ENCODE measurements at regions not wholly inside any gene's neighbourhood (a gene's known extent, or its start where the extent isn't known, plus 50 kb on each side); places are given as distances from the start of the nearest gene placed in this dataset.
"Not testable (repeated sequence)": the region's sequence is repeated elsewhere in the genome, so short reads cannot be mapped to it uniquely, and the experiment has no call there.

GRCh38 chr2:82494739-82495138 lies 1964.3 kb downstream of the SUCLG1 start:
- no peak for DNase-seq (ENCODE audit: low spot score)

DNA sequence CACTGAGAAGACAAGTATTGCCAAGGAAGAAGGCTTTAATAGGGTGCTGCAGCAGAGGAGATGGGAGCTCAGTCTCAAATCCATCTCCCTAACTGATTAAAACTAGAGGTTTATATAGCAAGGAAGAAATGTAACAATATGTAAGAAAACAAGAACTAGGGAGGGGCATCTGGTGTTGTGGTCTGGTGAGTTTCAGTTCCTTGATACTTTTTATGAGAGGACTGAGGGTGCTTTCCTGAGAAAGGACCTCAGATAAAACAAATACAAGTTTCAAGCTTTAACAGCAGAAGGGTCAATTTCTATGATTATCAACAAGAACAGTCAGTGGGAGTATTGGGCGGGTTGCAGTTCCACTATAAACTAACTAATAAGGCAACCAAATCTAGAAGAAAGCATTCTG lies 1967.5 kb downstream of the SUCLG1 start:
- DNase-seq (ENCODE audit: low spot score), result no peak

DNA sequence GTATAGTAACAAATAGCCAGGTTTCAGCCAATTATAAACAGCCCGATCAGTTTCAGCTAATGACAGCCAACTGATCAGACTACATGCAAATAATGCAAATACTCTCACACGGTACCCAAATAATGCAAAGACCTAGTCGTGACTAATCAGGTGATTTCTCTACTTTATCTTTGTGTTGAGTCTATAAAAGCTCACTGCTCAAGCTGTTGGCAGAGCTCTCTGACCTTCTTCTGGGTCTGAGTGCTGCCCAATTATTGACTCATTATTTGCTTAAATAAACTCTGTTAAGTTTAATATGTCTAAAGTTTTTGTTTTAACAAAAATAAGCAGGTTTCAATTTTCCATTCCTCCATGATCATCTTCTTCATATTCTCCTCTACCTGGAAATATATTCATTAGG lies 1971.7 kb downstream of the SUCLG1 start:
- DNase-seq (ENCODE audit: low spot score), result no peak

- no peak for DNase-seq (ENCODE audit: low spot score)
Measured at GRCh38 chr2:82485701-82486100, 1973.4 kb downstream of the SUCLG1 start.

DNA sequence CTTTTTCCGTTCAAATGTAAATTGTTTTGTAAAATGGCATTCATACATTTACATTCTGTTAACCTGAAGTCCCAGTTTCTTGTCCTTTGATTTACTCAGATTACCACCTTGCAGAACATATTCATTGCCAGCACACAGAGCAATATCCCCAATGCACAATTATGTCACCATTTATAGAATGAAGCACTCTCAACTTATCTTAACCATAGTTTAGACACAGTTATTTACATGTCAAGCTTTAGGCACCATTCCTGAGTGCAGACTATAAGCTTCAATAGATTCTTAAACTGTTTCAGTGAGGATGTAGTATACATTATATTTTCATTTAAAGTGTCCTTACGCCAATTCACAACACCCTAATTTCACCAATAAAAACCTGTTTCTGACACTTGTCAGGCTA lies 1977.9 kb downstream of the SUCLG1 start:
- no peak for DNase-seq (ENCODE audit: low spot score)

- DNase-seq (ENCODE audit: low spot score), result no peak
Measured at GRCh38 chr2:82478641-82479040, 1980.4 kb downstream of the SUCLG1 start.

DNA sequence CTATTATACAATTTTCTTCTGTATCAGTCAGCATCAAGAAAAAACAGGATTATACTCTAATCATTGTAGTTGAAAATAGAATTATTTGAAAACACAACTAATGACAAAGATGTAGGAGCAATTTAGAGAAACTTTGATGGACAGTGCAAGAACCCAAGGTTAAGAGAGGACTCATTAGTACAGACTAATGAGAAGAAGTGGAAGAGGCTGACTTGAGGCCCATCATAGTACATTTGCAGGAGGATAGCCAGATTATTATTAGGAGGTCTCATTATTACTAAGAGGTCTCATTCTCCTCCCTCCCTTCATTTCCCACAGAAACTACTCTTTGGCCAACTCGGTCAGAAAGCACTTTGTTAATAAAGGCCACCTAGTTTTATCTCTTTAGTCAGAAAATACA lies 1983.0 kb downstream of the SUCLG1 start:
- DNase-seq (ENCODE audit: low spot score), result no peak

DNA sequence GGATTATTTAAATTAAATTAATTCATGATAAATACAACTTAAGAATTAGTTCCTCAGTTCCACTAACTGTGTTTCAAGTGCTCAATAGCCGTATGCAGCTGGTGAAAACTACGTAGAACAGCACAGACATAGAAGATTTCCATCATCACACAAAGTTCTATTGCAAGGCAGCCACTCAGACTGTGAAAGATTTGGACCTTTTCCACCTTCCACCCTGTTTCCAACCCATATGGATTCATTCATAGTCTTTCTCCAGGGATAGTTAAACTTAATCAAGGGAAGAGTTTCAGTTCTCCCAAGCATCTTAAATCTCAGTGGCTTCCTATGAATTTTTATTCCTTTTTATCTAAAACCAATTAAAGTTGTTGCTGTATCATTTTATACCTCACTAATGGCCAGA lies 2030.8 kb downstream of the SUCLG1 start:
- no peak for DNase-seq (ENCODE audit: low spot score)

GRCh38 chr2:82412021-82412420 lies 2047.1 kb downstream of the SUCLG1 start:
- DNase-seq (ENCODE audit: low spot score), result no peak

DNA sequence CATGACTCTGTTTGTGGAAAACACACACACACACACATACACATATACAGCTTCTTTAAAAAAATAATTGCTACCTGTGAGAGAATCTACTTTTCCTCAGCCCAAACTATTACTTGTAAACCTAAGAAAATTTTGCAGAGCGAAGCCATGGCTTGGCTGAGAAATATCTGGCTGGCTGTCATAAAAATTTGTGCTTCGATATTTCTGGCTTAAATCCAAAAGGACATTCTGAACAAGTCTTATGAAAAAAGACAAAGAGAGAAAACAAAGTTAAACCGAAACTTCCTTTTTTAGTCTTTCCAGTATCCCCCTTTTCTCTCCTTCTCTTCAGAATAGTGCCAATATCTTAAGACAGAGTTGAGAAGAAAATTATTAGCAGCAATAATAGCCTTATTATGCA lies 2048.0 kb downstream of the SUCLG1 start:
- DNase-seq (ENCODE audit: low spot score), result no peak

- DNase-seq (ENCODE audit: low spot score), result no peak
Measured at GRCh38 chr2:82395531-82395930, 2063.5 kb downstream of the SUCLG1 start.

- no peak for DNase-seq (ENCODE audit: low spot score)
Measured at GRCh38 chr2:82391386-82391785, 2067.7 kb downstream of the SUCLG1 start.

- no peak for DNase-seq (ENCODE audit: low spot score)
Measured at GRCh38 chr2:82355622-82356021, 2051.1 kb upstream of the LRRTM1 start.

GRCh38 chr2:82345910-82346309 lies 2041.4 kb upstream of the LRRTM1 start:
- DNase-seq (ENCODE audit: low spot score), result no peak

DNA sequence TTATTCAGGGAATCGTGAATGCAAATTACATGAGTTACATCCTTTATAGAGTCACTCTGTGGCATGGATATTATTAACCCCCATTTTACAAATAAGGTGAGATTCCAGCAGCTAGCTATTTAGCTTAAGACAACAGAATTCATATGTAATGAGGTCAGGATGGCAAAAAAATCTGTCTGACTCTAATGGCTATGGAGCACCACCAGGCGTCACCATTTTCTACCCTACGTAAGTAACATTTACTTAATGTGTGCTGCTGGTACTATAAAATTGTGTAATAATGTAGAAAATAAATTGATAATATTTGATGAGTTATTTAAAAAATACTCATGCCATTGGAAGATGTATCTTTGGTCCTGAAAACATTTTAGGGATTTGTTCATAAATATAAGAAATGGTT lies 2040.1 kb upstream of the LRRTM1 start:
- DNase-seq (ENCODE audit: low spot score), result no peak

GRCh38 chr2:82342356-82342755 lies 2037.8 kb upstream of the LRRTM1 start:
- DNase-seq (ENCODE audit: low spot score), result no peak

DNA sequence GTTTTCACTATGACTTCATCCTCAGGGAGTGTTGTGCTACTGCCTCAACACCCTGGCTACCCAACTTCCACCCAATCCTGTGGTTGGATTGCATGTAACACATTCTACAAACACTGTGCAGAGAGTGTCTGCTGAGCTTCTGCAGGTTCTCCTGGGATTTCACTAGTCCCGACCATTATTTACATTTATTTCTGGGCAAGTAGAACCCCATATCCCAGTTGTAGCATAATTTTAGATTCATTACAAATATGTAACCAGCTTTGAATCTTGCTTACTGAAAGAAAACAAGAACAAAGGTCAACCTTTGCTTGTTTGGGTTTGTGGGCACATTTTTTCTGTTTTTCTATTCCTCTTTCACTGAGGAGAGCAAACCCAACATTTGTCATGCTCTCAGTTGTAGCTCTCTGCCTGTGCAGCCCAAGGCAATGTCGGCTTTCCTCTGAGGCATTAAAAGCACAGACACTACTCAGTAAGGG lies 2036.1 kb upstream of the LRRTM1 start:
- no peak for DNase-seq (ENCODE audit: low spot score)

DNA sequence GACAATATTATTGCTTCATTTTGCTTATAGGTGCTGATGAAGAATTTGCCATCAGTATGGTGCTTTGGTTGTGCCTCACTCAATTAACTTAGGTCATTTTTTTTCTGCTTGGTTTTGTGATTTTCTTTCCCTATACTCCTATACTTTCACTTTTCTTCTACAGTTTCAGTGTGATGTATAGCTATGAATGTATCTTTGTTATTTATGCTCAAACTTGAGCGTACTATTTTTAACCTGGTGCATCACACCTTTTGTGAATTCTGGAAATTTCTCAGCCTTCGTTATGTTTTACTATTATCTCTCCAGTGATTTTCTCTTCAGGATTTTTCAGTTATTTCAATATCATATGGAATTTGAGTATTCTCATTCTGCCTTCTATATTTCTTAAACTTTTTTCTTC lies 2035.3 kb upstream of the LRRTM1 start:
- no peak for DNase-seq (ENCODE audit: low spot score)

DNA sequence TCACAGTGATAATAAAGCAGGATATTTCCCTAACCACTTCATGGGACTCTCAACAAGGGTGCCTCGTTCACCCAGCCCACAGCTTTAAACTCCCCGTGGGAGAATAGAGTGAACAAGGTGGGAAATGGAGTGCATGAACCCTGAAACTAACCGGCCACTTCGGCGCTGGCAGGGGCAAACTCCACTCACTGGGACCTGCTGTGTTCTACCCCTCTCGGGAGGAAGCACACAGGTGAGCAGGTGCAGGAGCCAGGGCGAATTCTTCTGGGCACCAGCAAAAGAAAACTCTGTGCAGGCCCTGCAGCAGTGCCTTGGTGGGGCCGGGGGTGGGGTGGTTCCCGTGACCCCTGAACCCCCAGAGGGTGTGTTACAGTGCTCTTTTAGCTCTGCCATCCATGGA lies 2029.1 kb upstream of the LRRTM1 start:
- DNase-seq (ENCODE audit: low spot score), result no peak

- DNase-seq (ENCODE audit: low spot score), result no peak
Measured at GRCh38 chr2:82330155-82330554, 2025.6 kb upstream of the LRRTM1 start.

DNA sequence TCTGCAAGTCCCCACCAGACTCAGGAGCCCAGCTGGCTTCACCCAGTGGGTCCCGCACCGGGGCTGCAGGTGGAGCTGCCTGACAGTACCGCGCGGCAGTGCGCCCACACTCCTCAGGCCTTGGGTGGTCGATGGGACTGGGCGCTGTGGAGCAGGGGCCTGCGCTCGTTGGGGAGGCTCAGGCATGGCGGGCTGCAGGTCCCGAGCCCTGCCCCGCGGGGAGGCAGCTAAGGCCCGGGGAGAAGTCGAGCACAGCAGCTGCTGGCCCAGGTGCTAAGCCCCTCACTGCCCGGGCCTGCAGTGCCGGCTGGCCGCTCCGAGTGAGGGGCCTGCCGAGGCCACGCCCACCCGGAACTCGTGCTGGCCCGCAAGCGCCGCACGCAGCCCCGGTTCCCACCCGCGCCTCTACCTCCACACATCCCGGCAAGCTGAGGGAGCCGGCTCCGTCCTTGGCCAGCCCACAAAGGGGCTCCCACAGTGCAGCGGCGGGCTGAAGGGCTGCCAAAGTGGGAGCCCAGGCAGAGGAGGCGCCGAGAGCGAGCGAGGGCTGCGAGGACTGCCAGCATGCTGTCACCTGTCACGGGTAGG lies 2021.7 kb upstream of the LRRTM1 start:
- DNase-seq (ENCODE audit: low spot score), result not testable (repeated sequence)

- DNase-seq (ENCODE audit: low spot score), result no peak
Measured at GRCh38 chr2:82320296-82320695, 2015.7 kb upstream of the LRRTM1 start.

- no peak for DNase-seq (ENCODE audit: low spot score)
Measured at GRCh38 chr2:82317012-82317411, 2012.5 kb upstream of the LRRTM1 start.

GRCh38 chr2:82316586-82316985 lies 2012.0 kb upstream of the LRRTM1 start:
- DNase-seq (ENCODE audit: low spot score), result no peak
